K562 (cell line): ENCODE measurements at regions not wholly inside any gene's neighbourhood (a gene's known extent, or its start where the extent isn't known, plus 50 kb on each side); places are given as distances from the start of the nearest gene placed in this dataset.

Source experiments
- REST ChIP-seq, 2 experiments: fragments of 450-650 bp; formaldehyde crosslinking in 1 of 2; IDR thresholded peaks; 2 replicates each; pipeline versions ENCODE4 v1.4.0 to v1.6.1; 2014 to 2020; ENCODE audit warnings: mild to moderate bottlenecking in 2 of 2, borderline replicate concordance in 1 of 2, low read depth in 1 of 2
- TFE3 ChIP-seq: fragments of 450-650 bp; formaldehyde crosslinking; IDR thresholded peaks from 2 replicates; pipeline ENCODE4 v1.4.0; 2020; ENCODE audit warnings: mild to moderate bottlenecking, mixed read lengths
- TGIF2 ChIP-seq: sonication (generic); formaldehyde crosslinking; IDR thresholded peaks from 2 replicates; pipeline ENCODE4 v1.8.1; 2022; ENCODE audit warnings: mild to moderate bottlenecking, missing genetic modification reagents, moderate library complexity

GRCh38 chr21:16840538-16840937 is 672.3 kb upstream of the CXADR start (continued):
- TF ChIP-seq REST (IDR thresholded peaks at IDR 0.05; ENCODE audit: borderline replicate concordance) (no peak), REST (CRISPR knock-in tag; IDR thresholded peaks at IDR 0.05; ENCODE audit: low read depth) (no peak), TFE3 (no peak), TGIF2 (no peak)
- TF ChIP-seq, all 486 proteins: peak for 0
